Mucosa of rectum (tissue), 2 donors: ENCODE measurements at regions not wholly inside any gene's neighbourhood (a gene's known extent, or its start where the extent isn't known, plus 50 kb on each side); places are given as distances from the start of the nearest gene placed in this dataset.

ENCODE experiments used
- H3K27ac ChIP-seq, 2 donors: one replicate each; pipeline ENCODE4 v1.7.0; 2013; ENCODE audit warnings: inconsistent platforms in 2 of 2, low read depth in 2 of 2, low read length in 2 of 2
- H3K27me3 ChIP-seq, 2 donors: one replicate each; pipeline ENCODE4 v1.7.0; 2013; ENCODE audit warnings: low read length in 2 of 2; ENCODE audit not compliant: control insufficient read depth in 2 of 2, insufficient read depth in 2 of 2
- H3K36me3 ChIP-seq, 2 donors: one replicate each; pipeline ENCODE4 v1.7.0; 2013; ENCODE audit warnings: low read length in 2 of 2; ENCODE audit not compliant: control insufficient read depth in 2 of 2, insufficient read depth in 2 of 2
- H3K4me1 ChIP-seq, 2 donors: one replicate each; pipeline ENCODE4 v1.7.0; 2013; ENCODE audit warnings: low read length in 2 of 2, mild to moderate bottlenecking in 1 of 2; ENCODE audit not compliant: control insufficient read depth in 2 of 2, insufficient read depth in 2 of 2
- H3K4me3 ChIP-seq, 2 donors: one replicate each; pipeline ENCODE4 v1.7.0; 2013; ENCODE audit warnings: low read length in 2 of 2
- H3K9ac ChIP-seq, 2 donors: one replicate each; pipeline ENCODE4 v1.7.0; 2013; ENCODE audit warnings: low read length in 2 of 2, low read depth in 1 of 2, mild to moderate bottlenecking in 1 of 2
- H3K9me3 ChIP-seq, 2 donors: one replicate each; pipeline ENCODE4 v1.7.0; 2013; ENCODE audit warnings: low read length in 2 of 2; ENCODE audit not compliant: control insufficient read depth in 2 of 2
- donor health status: healthy.
- donor health status: Normal muscosa, but diverticular disease.

GRCh38 chr6:15906420-15907016, 222.4 kb upstream of the MYLIP start:
- Histone ChIP-seq H3K4me1 (no peaks in the 10 kb centered on the region), H3K4me3 (no peak overlapping the region), H3K27me3 (no peaks in the 10 kb centered on the region)

GRCh38 chr6:15905488-15906419, 223.1 kb upstream of the MYLIP start:
- Histone ChIP-seq H3K27ac (no peak overlapping the region), H3K9ac (no peak overlapping the region), H3K27me3 (no peaks in the 10 kb centered on the region), H3K36me3 (no peaks in the 10 kb centered on the region), H3K9me3 (no peaks in the 10 kb centered on the region), H3K4me1 (no peaks in the 10 kb centered on the region), H3K4me3 (no peak overlapping the region)

More at GRCh38 chr6:15906420-15907016, 222.4 kb upstream of the MYLIP start:
- no peaks in the 10 kb centered on the region for H3K9me3 ChIP-seq
- no peak overlapping the region for H3K9ac ChIP-seq
- no peaks in the 10 kb centered on the region for H3K36me3 ChIP-seq
- H3K27ac ChIP-seq, result no peak overlapping the region

- Histone ChIP-seq H3K27ac (no peak overlapping the region), H3K4me1 (no peaks in the 10 kb centered on the region), H3K9me3 (no peaks in the 10 kb centered on the region), H3K4me3 (no peak overlapping the region), H3K27me3 (no peaks in the 10 kb centered on the region), H3K36me3 (no peaks in the 10 kb centered on the region), H3K9ac (no peak overlapping the region)
Measured at GRCh38 chr6:15904651-15905376, 224.1 kb upstream of the MYLIP start.

- Histone ChIP-seq H3K36me3 (no peaks in the 10 kb centered on the region), H3K27me3 (no peaks in the 10 kb centered on the region), H3K9ac (peak overlapping the region in 1 of 2 donors; percentile 7)
Measured at GRCh38 chr6:15901141-15902115, 227.5 kb upstream of the MYLIP start.

GRCh38 chr6:15898693-15899092, 230.2 kb upstream of the MYLIP start:
- Histone ChIP-seq H3K4me3 (no peak overlapping the region), H3K27ac (no peak overlapping the region), H3K9me3 (no peaks in the 10 kb centered on the region), H3K36me3 (no peaks in the 10 kb centered on the region), H3K4me1 (no peaks in the 10 kb centered on the region), H3K27me3 (no peaks in the 10 kb centered on the region), H3K9ac (no peak overlapping the region)

More at GRCh38 chr6:15901141-15902115, 227.5 kb upstream of the MYLIP start:
- no peak overlapping the region for H3K27ac ChIP-seq
- H3K9me3 ChIP-seq, result no peaks in the 10 kb centered on the region
- no peaks in the 10 kb centered on the region for H3K4me1 ChIP-seq
- no peak overlapping the region for H3K4me3 ChIP-seq

- Histone ChIP-seq H3K27me3 (no peaks in the 10 kb centered on the region), H3K4me1 (no peaks in the 10 kb centered on the region), H3K27ac (peak overlapping the region; percentile 29 to 67), H3K4me3 (no peak overlapping the region), H3K9ac (no peak overlapping the region), H3K36me3 (no peaks in the 10 kb centered on the region), H3K9me3 (no peaks in the 10 kb centered on the region)
Measured at GRCh38 chr6:15897063-15897876, 231.6 kb upstream of the MYLIP start.

- H3K9ac ChIP-seq, result no peak overlapping the region
- H3K4me1 ChIP-seq, result no peaks in the 10 kb centered on the region
- no peaks in the 10 kb centered on the region for H3K36me3 ChIP-seq
- H3K27me3 ChIP-seq, result no peaks in the 10 kb centered on the region
- H3K9me3 ChIP-seq, result no peaks in the 10 kb centered on the region
- H3K4me3 ChIP-seq, result no peak overlapping the region
- H3K27ac ChIP-seq, result no peak overlapping the region
Measured at GRCh38 chr6:15894973-15895725, 232.3 kb upstream of the DTNBP1 start.

GRCh38 chr6:15893556-15894253, 230.9 kb upstream of the DTNBP1 start:
- no peaks in the 10 kb centered on the region for H3K36me3 ChIP-seq
- H3K4me1 ChIP-seq, result no peaks in the 10 kb centered on the region
- H3K27ac ChIP-seq, result no peak overlapping the region
- no peak overlapping the region for H3K4me3 ChIP-seq
- no peaks in the 10 kb centered on the region for H3K27me3 ChIP-seq
- H3K9ac ChIP-seq, result no peak overlapping the region
- no peaks in the 10 kb centered on the region for H3K9me3 ChIP-seq
